NCI-H1105 (cell line): ENCODE measurements at regions not wholly inside any gene's neighbourhood (a gene's known extent, or its start where the extent isn't known, plus 50 kb on each side); places are given as distances from the start of the nearest gene placed in this dataset.

ENCODE experiments used
- DNase-seq: peaks from one replicate; lab custom pipeline; 2025; lab: John Stamatoyannopoulos, UW

GRCh38 chr9:99399474-99399873, 177.4 kb downstream of the SEC61B start:
- DNase-seq: no peak

- DNase-seq: no peak
Measured at GRCh38 chr9:99400184-99400731, 178.2 kb downstream of the SEC61B start.

DNA sequence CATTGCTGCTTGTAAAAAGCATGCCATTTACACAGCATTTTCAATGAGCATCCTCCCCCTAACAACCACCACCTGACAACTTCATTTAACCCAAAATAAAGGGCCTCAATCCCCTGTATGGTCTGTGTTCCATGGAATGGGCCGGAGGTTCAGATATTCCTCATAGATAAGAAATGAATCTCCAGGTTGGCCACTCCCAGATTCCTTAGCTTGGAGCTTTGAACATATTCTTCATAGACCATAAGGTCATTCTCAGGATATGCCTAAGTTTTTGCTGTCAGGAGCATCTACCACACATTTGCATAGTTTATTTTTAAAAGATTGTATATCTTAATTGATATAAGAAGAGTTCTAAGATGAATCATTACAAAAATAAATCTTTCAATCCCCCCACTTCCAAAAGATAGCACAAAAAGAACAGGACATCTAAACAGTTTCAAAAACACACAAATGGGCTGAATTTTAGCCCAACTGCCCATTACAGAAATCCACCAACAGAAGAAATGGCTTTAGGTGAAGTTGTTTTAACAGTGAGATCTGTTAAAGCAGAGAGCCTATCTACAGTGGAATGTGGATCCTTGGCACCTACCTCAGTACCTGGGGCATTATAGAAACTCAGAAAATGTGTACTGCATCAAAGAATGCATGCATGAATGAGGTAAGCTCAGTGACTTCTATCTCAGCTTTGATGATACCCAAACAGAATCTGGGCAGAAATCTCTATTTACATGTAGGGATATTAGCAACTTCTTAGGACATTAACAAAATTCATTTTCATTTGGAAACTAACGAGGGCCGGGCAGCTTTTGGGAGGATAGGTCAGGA, 179.8 kb downstream of the SEC61B start:
- DNase-seq: no peak

GRCh38 chr9:99403371-99403770, 181.3 kb downstream of the SEC61B start:
- no peak for DNase-seq

GRCh38 chr9:99405359-99405758, 183.3 kb downstream of the SEC61B start:
- no peak for DNase-seq

- no peak for DNase-seq
Measured at GRCh38 chr9:99406939-99407338, 184.9 kb downstream of the SEC61B start.

DNA sequence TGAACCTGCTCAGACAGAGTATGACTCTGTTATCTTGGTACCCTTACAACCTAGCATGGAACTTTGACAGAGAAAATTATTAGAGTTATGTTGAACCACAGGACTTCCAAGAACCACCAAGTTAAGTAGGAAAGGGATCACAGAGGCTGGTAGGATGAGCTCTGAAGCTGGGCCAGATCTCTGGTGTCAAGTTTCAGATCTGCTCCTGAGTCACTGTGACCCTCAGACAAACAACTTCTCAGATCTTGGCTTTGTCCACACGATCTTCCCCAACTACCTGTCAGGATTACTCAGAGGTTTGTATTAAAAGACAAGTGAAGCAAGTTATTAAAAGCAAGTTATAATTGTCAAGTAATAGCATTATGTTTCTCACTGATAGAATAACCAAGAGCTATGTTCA, 189.0 kb downstream of the SEC61B start:
- DNase-seq: no peak

DNA sequence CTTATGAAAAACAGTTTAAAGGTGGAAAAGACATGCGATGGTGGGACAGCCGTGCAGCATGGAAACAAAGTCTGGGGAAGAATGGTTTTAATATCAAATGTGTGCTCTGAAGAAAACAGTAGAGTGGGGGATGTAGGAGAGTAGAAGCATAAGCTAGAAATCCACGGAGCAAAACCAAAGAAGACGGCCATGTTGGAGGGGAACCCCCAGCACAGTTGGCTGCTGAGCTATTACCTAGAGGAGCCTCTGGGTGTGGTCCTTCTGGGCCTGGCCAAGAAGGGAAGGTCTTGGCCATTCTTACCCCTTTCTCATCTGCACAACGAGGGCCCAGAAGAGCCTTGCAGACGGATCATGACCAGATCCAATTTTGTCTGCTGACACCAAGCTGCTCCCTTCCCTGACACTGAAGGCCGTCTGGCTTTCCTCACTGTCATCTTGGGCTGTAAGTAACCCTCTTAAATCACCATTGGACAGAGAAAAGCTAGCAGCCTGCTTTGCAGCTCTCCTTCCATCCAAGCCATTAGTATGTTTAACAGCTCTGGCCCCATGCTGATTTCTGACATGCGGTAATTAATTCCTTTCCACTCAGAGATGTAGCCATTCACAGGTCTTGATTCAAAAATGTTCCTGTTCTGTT, 189.5 kb downstream of the SEC61B start:
- no peak for DNase-seq

DNA sequence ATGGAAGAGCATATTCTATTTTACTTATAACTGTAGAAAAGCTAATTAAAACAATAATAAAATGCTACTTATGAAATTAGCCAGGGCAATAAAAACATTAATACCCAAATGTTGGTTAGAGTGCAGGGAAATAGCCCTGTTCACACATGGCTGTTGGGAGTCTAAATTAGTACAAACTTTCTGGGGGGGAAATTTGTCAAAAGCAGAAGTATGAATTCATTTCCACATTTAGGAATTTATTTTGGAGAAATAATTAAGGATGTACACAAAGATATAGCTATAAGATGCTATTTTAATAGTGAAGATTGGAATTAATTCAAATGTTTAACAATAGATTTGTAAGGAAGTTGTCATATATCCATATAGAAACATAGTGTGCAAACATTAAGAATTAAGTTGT, 190.5 kb downstream of the SEC61B start:
- no peak for DNase-seq

DNA sequence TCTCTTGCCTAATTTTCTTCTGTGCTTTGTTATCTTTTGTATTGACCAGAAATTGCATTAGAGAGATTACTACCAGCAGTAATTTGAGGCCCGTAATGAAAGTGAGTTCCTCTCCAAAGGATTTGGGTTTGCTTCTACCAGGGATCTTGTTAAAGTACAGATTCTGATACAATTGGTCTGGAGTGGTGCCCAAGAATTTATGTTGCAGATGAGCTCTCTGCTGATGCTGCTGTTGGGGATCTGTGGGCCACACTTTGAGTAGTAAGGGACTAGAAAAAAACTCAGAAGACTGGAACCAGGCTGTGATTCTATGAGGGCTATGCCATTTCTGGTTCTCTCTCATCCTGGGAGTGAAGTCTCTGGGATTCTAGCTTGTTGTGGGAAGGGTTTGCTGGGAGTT, 192.2 kb downstream of the SEC61B start:
- no peak for DNase-seq

DNA sequence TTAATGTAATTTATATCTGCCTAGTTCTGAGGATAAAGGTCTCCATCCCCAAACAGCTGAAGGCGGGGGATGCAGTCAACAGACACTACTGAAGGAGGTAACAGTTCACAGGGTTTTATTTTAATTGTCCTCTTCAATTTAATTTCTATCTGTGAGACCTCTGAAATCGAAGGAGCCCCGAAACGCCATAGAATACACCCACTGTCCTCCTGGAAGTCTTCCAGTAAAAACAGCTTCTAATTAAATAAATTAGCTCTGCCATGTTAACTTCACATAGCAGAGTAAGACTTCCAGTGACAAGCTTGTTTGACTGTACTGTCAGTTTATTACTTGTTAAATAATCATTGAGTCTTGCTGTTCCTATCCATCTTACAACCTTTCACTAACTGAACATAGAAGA, 193.5 kb downstream of the SEC61B start:
- no peak for DNase-seq

DNA sequence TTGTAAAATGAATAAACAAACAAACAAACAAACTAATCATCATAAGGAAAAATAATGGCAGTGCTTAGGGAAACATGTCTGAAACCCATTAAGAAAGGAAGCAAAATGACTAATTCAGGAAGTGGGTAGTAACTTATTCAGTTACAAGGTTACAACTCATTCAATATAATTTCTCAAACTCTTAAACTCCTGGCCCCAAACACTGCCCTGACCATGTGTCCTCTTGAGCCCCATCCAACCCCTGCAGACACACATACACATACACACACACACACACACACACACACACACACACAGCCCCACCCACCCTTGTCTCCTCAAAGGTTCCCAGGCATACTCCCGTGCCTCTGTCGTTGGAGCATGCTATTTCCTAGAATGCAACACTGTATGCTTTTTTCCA, 193.9 kb downstream of the SEC61B start:
- DNase-seq: no peak

DNA sequence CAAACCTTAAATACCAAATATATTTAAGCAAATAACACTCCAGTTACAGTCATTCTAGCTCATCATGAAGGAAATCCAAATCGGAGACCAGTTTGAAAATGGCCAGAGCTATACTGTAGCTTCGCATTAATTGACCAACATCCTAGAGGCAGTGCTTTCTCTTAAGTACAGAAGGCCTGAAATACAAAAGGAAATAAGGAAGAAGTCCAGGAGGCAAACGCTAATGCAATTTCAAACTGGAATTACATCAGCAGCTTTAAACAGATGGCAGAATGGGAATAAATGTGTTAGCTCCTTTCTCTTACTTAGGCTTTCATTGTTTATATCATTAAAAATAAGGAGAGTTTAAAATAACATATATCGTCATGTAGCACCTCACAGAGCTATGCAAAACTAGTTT, 197.0 kb downstream of the SEC61B start:
- DNase-seq: no peak

DNA sequence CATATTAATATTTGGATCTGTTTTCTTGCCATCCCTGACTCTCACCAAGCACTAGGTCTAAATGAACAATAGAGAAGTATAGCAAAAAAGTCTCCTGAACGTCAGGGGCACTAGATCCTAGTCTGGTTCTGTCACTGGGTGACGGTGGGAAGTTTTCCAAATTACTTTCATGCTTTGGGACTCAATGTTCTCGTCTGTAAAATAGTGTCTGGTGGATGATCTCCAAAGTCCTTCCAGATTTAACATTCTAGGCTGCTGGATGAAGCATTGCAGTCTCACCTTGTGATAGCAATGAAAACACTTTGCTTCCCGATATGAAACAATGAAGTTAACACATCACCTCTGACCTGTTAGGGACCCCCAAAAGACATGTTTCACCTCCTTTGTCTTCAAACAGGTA, 199.3 kb downstream of the SEC61B start:
- no peak for DNase-seq

DNA sequence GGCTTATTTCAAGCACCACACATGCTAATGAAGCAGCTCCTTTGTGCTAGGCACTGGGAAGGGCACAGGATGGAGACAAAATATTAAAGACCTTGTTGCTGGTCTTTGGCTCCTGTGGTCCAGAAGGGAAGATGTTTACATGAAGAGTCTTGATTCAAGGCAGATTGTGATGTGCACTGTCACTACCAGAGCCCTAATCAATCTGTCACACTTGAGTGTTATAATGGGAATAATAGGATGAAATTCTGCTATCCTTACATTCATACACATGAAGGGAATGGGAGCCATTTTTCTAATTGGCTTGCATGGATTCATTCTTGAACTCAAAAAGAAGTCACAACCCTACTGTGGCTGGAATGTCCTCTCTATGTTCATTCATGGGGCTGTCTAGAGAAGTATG, 203.0 kb downstream of the SEC61B start:
- no peak for DNase-seq

DNA sequence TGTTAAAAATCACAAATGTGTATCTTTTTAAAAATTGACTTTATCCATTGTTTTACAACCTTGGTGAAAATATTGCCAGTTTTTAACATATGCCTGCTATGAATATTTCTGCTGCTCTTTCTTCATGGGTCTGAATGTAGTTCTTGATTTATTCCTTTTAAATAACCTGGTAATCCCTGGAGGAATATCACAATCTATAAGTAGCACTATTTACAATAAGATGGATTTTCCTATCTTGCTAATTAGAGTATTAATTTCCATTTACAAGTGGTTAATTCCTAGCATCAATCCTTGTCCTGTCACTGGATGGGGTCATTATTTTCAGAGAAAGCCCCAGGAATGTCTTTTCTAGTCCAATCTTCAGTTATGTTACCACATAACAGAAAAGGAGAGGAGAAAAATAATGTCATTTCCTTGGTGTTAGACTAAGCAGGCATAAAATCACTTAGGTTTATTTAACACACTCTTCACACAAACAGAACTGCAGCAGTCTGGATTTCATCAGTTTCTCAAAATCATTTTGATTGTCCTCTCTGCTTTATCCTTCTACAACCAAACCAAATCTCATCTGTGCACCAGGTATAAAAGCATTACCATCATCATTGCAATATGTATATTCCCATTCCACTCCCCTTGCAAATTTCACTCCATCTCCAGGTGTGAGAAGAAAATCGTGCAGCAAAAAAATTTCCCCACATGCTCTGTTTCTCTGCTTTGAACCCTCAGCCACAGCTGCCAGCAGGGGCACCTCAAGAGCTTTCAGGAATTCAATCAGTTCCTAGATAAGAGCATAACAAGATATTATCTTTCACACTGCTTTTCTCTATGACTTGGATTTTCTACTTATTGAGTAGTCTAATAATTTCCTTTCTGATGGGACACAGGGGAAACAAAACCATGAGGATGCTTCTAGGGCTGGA, 204.1 kb downstream of the SEC61B start:
- DNase-seq: no peak

DNA sequence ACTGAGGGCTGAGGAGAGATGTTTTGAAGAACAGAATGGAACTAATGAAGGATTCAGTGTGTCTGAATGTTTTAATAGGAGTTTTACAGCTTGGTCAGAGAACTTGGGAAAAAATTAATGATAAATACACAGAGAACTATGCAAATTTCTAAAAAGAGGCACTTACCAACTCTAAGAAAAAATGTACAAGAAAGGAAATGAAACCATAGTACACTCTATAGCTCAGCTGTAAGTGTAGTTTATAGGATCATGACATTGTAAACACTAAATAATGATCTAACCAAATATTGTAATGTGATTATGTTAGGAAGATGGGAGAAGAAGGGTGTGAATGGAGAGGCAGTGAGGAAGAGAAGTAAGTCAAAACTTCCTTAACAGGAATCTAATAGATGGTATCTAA, 205.2 kb downstream of the SEC61B start:
- DNase-seq: no peak

DNA sequence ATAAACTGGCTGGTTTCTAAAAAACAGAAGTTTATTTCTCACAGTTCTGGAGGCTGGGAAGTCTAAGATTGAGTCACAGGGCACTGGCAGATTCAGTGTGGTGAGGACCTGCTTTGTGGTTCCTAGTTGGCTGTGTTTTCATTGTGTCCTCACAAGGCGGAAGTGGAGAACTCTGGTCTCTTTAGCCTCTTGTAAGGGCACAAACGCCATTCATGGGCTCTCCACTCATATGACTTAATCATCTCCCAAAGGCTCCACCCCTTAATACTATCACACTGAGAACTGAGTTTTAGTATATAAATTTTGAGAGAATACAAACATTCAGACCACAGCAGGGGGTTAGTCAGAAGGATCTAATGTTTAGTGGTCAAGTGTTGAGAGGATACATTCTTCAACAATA, 208.2 kb downstream of the SEC61B start:
- no peak for DNase-seq

GRCh38 chr9:99431103-99431502, 209.0 kb downstream of the SEC61B start:
- DNase-seq: no peak

GRCh38 chr9:99432075-99432474, 210.0 kb downstream of the SEC61B start:
- DNase-seq: no peak

DNA sequence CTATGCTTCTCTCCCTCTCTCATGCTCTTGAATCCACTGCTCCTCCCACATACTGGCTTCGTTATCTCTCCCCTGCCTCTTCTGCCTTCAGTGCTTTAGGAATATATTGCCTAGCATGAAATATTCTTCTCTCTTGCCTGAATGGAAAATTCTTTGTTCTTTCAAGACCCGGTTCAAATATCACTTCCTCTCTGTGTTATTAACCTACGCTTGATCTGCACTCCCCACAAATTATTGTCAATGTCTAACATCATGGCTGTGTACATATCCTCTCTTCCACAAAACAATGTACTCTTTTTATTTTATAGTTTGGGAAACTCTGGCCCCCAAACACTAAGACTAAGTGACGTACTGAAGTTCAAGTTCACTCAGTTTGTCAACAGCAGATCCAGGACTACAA, 211.0 kb downstream of the SEC61B start:
- DNase-seq: no peak

DNA sequence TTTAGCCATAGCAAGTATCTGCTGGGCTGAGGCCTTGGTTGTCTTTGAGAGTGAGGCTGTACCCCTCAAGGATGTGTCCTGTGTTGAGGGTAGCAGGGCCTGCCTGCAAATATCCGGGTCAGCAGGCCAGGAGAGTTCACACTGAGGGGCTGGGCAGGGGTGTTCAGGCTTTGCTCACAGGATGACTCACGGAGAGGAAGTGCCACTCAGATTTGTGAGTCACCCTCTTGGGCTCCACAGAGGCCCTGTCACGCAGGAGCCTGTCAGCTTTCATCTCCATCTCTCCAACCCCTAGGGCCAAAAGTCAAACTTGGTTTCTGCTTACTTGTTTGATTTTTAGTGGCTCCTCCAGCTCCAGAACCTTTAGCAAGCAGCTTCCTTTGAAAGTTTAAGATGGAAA, 211.5 kb downstream of the SEC61B start:
- DNase-seq: no peak
